IMR-90 (cell line): ENCODE measurements at regions not wholly inside any gene's neighbourhood (a gene's known extent, or its start where the extent isn't known, plus 50 kb on each side); places are given as distances from the start of the nearest gene placed in this dataset.

Experiments used
- ATAC-seq: fragments of 200-7000 bp; cut with Tn5 transposase; 2 replicates; pipeline ENCODE4 v1.9.1; 2020; ENCODE audit warnings: low read depth, mild to moderate bottlenecking, moderate library complexity
- BruUV-seq: library from RNA; stranded (reverse); fragments of 400-500 nt; replicated peaks from 2 replicates; lab custom pipeline; 2021; lab: Mats Ljungman, UMichigan
- CTCF ChIA-PET: fragments of 300-600 bp; formaldehyde crosslinking; extraction: SDS; loops from one replicate; lab custom pipeline; 2021; ENCODE audit warnings: antibody characterized with exemption; lab: Yijun Ruan, JAX
- POLR2A ChIA-PET: fragments of 300-600 bp; sonication (Branson Sonifier 250); formaldehyde crosslinking; loops from one replicate; lab custom pipeline; 2022; ENCODE audit warnings: antibody characterized with exemption; ENCODE audit not compliant: unreplicated experiment; lab: Charles Lee
- DNase-seq: peaks from one replicate; pipeline ENCODE4 v3.0.0; 2013
- H2AFZ ChIP-seq: replicated peaks from 2 replicates; pipeline ENCODE3; 2013; ENCODE audit warnings: low read length, mild to moderate bottlenecking; ENCODE audit not compliant: poor library complexity
- H2AK5ac ChIP-seq: 2 replicates; pipeline ENCODE4 v1.6.1; 2013; ENCODE audit warnings: low read depth, low read length, inconsistent platforms
- H2AK9ac ChIP-seq: replicated peaks from 2 replicates; pipeline ENCODE3; 2013; ENCODE audit warnings: mild to moderate bottlenecking, low read depth, low read length, moderate library complexity; ENCODE audit not compliant: poor library complexity
- H2BK120ac ChIP-seq: 2 replicates; pipeline ENCODE4 v1.6.1; 2013; ENCODE audit warnings: low read depth, low read length, inconsistent platforms
- H2BK15ac ChIP-seq: 3 replicates; pipeline ENCODE4 v1.6.1; 2013; ENCODE audit warnings: low read depth, low read length, inconsistent platforms
- H2BK20ac ChIP-seq: 2 replicates; pipeline ENCODE4 v1.6.1; 2013; ENCODE audit warnings: low read depth, mild to moderate bottlenecking, inconsistent platforms, low read length, moderate library complexity
- H2BK5ac ChIP-seq: 2 replicates; pipeline ENCODE4 v1.6.1; 2013; ENCODE audit warnings: mild to moderate bottlenecking, low read depth, low read length, inconsistent platforms; ENCODE audit not compliant: poor library complexity, severe bottlenecking
- H3K14ac ChIP-seq: replicated peaks from 2 replicates; pipeline ENCODE4 v1.6.1; 2013; ENCODE audit warnings: low read depth, low read length, inconsistent platforms
- H3K18ac ChIP-seq: 2 replicates; pipeline ENCODE4 v1.6.1; 2013; ENCODE audit warnings: low read depth, low read length, control low read depth
- H3K23ac ChIP-seq: 2 replicates; pipeline ENCODE4 v1.6.1; 2013; ENCODE audit warnings: low read depth, low read length, inconsistent platforms
- H3K27ac ChIP-seq: 2 replicates; pipeline ENCODE4 v1.5.1; 2013; ENCODE audit warnings: mild to moderate bottlenecking, control low read depth, low read length; ENCODE audit not compliant: insufficient read depth
- H3K27me3 ChIP-seq: 2 replicates; pipeline ENCODE4 v1.6.1; 2013; ENCODE audit warnings: low read length; ENCODE audit not compliant: control insufficient read depth, insufficient read depth
- H3K36me3 ChIP-seq: 2 replicates; pipeline ENCODE4 v1.6.1; 2013; ENCODE audit warnings: low read length, mixed read lengths; ENCODE audit not compliant: control insufficient read depth, insufficient read depth
- H3K4ac ChIP-seq: 2 replicates; pipeline ENCODE4 v1.6.1; 2013; ENCODE audit warnings: low read depth, low read length, inconsistent platforms
- H3K4me1 ChIP-seq: 2 replicates; pipeline ENCODE4 v1.6.1; 2013; ENCODE audit warnings: low read length, mixed read lengths; ENCODE audit not compliant: control insufficient read depth, insufficient read depth
- H3K4me2 ChIP-seq: 2 replicates; pipeline ENCODE4 v1.6.1; 2013; ENCODE audit warnings: low read depth, mild to moderate bottlenecking, control low read depth, low read length, moderate library complexity
- H3K4me3 ChIP-seq: 2 replicates; pipeline ENCODE4 v1.5.1; 2013; ENCODE audit warnings: low read depth, mild to moderate bottlenecking, control low read depth, low read length, moderate library complexity; ENCODE audit not compliant: insufficient read depth
- H3K56ac ChIP-seq: 2 replicates; pipeline ENCODE4 v1.6.1; 2013; ENCODE audit warnings: low read length, inconsistent platforms; ENCODE audit not compliant: insufficient read depth; ENCODE audit errors: extremely low read depth
- H3K79me1 ChIP-seq, 2 experiments: 2 replicates each; pipeline ENCODE4 v1.6.1; 2013; ENCODE audit warnings: low read length in 2 of 2, inconsistent platforms in 1 of 2, low read depth in 1 of 2
- H3K9ac ChIP-seq: 2 replicates; pipeline ENCODE4 v1.6.1; 2013; ENCODE audit warnings: low read depth, low read length, control low read depth
- H3K9me1 ChIP-seq: 2 replicates; pipeline ENCODE4 v1.6.1; 2013; ENCODE audit warnings: low read length, inconsistent platforms; ENCODE audit not compliant: insufficient read depth
- H3K9me3 ChIP-seq: 2 replicates; pipeline ENCODE4 v1.6.1; 2013; ENCODE audit warnings: low read length; ENCODE audit not compliant: control insufficient read depth, insufficient read depth
- H4K20me1 ChIP-seq: 2 replicates; pipeline ENCODE4 v1.6.1; 2013; ENCODE audit warnings: low read length, inconsistent platforms; ENCODE audit not compliant: insufficient read depth
- H4K5ac ChIP-seq: 2 replicates; pipeline ENCODE4 v1.6.1; 2013; ENCODE audit warnings: mild to moderate bottlenecking, low read depth, low read length, control low read depth
- H4K8ac ChIP-seq, 2 experiments: 2 replicates each; pipeline ENCODE4 v1.6.1; 2013; ENCODE audit warnings: low read depth in 2 of 2, low read length in 2 of 2, control low read depth in 1 of 2, inconsistent platforms in 1 of 2
- H4K91ac ChIP-seq: 2 replicates; pipeline ENCODE4 v1.6.1; 2013; ENCODE audit warnings: low read depth, low read length, inconsistent platforms; ENCODE audit not compliant: insufficient read depth
- CEBPB ChIP-seq: IDR thresholded peaks from 2 replicates; pipeline ENCODE4 v1.6.1; 2012; ENCODE audit warnings: low read depth, low read length, improper control_type of control experiment
- CTCF ChIP-seq: conservative IDR thresholded peaks from 2 replicates; pipeline ENCODE4 v1.5.1; 2012; ENCODE audit warnings: mild to moderate bottlenecking, low read depth, low read length, improper control_type of control experiment
- MAFK ChIP-seq: IDR thresholded peaks from 2 replicates; pipeline ENCODE4 v1.6.1; 2012; ENCODE audit warnings: low read depth, low read length, improper control_type of control experiment
- MXI1 ChIP-seq: IDR thresholded peaks from 2 replicates; pipeline ENCODE4 v1.6.1; 2012; ENCODE audit warnings: low read depth, mild to moderate bottlenecking, low read length, moderate library complexity, borderline replicate concordance
- POLR2A ChIP-seq: IDR thresholded peaks from 2 replicates; pipeline ENCODE4 v1.6.1; 2012; ENCODE audit warnings: mild to moderate bottlenecking, low read depth, low read length
- RAD21 ChIP-seq: IDR thresholded peaks from 2 replicates; pipeline ENCODE4 v1.6.1; 2012; ENCODE audit warnings: low read length, improper control_type of control experiment
- RFX5 ChIP-seq: IDR thresholded peaks from 2 replicates; pipeline ENCODE4 v1.8.0; 2012; ENCODE audit warnings: low read depth, mild to moderate bottlenecking, low read length, moderate library complexity
- WGBS, 2 experiments: methylation state at CpG; one replicate each; pipeline versions ENCODE4 v1.1.5 to v1.1.7; 2013; ENCODE audit warnings: missing lambda C conversion rate in 2 of 2; ENCODE audit not compliant: insufficient read length in 1 of 2; ENCODE audit errors: extremely low coverage in 2 of 2; 5-methylcytosine and 5-hydroxymethylcytosine counted together
- dilution Hi-C: fragments of 300-500 bp; cut with HindIII; formaldehyde crosslinking; loops from one replicate; pipeline ENCODE4 v1.14.3; 2018; ENCODE audit warnings: low sequenced_read_pairs; ENCODE audit not compliant: unreplicated experiment
- in situ Hi-C: fragments of 300-500 bp; cut with MboI; formaldehyde crosslinking; loops from 3 replicates; pipeline ENCODE4 v1.14.3; 2019; ENCODE audit warnings: low sequenced_read_pairs, inconsistent platforms, mixed read lengths
- intact Hi-C: fragments of 100-400 bp; cut with micrococcal nuclease; formaldehyde crosslinking; loops from 2 replicates; pipeline ENCODE4 v1.10.0; 2022
- TF ChIP-seq, protein P1 (sequence below): fragments of 150-350 bp; IDR thresholded peaks from 2 replicates; pipeline ENCODE4 v1.6.1; 2016; ENCODE audit warnings: low read depth, mild to moderate bottlenecking, low read length, moderate library complexity, borderline replicate concordance
- TF ChIP-seq, protein P2 (sequence below): fragments of 150-350 bp; IDR thresholded peaks from 2 replicates; pipeline ENCODE4 v1.6.1; 2017; ENCODE audit warnings: mild to moderate bottlenecking, antibody characterized with exemption, low read length, low read depth

DNA sequence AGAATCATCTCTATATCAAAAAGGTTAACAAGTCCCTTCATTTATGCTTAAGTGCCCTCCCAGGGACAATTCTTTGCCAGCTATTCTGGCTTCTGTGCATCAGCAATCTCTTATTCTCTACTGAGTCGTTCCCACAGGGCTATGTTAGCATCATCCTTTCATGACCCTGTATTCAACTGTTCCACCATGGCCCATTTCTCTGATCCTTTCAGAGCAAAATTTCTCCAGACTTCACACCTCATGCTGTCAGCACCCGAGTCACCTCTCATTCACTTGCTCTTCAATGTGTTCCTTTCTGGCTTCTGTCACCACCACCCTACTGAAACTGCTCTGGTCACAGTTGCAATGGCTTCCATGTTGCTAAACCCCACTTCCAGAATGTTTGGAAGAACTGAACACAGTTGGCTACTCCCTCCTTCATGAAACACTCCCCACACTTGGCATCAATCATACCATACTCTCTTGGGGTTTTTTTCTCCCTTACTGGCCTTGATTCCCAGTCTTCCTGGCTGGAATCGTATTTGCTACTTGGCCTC is 159.5 kb upstream of the HMGA2 start:
- in situ Hi-C loops = no loop called here
- CTCF ChIA-PET = no interaction called here

More for the DNA sequence above, 159.5 kb upstream of the HMGA2 start:
- Histone ChIP-seq H2BK5ac (peak overlapping the region; percentile 88), H3K79me1 (peaks cover 1 to 21% of the 10 kb centered on the region in 2 experiments; a peak in 2 of 4 replicates), H3K56ac (no peak overlapping the region), H3K4ac (peak overlapping the region; percentile 84), H4K91ac (peak overlapping the region; percentile 9), H2BK20ac (peak overlapping the region; percentile 85; the same call in 1 of the 2 replicates), H2AFZ (no peak overlapping the region), H4K8ac (peak overlapping the region; percentile 27 to 79; a peak in 3 of 4 replicates), H3K9ac (no peak overlapping the region), H3K9me3 (no peaks in the 10 kb centered on the region), H3K23ac (no peak overlapping the region), H3K14ac (peak overlapping the region; percentile 54), H4K5ac (peak overlapping the region; percentile 3; the same call in 1 of the 2 replicates), H3K4me1 (peaks cover 14% of the 10 kb centered on the region; the same call in 1 of the 2 replicates), H3K4me2 (no peak overlapping the region), H3K9me1 (peaks cover 13% of the 10 kb centered on the region), H2AK9ac (no peak overlapping the region), H3K18ac (peak overlapping the region; percentile 88; the same call in 1 of the 2 replicates), H2AK5ac (peak overlapping the region; percentile 94), H2BK15ac (peak overlapping the region; percentile 79; the same call in 2 of the 3 replicates), H2BK120ac (peak overlapping the region; percentile 84), H3K27me3 (no peaks in the 10 kb centered on the region), H3K4me3 (no peak overlapping the region), H4K20me1 (no peaks in the 10 kb centered on the region), H3K36me3 (no peaks in the 10 kb centered on the region), H3K27ac (no peak overlapping the region)
- dilution Hi-C loops (no loop called here), intact Hi-C loops (no loop called here)
- DNase-seq (no peak), ATAC-seq (no peak)
- TF ChIP-seq CTCF (no peak), POLR2A (no peak), MXI1 (no peak), MAFK (no peak), RAD21 (no peak), RFX5 (no peak), CEBPB (no peak)
- TF ChIP-seq, protein P1, sequence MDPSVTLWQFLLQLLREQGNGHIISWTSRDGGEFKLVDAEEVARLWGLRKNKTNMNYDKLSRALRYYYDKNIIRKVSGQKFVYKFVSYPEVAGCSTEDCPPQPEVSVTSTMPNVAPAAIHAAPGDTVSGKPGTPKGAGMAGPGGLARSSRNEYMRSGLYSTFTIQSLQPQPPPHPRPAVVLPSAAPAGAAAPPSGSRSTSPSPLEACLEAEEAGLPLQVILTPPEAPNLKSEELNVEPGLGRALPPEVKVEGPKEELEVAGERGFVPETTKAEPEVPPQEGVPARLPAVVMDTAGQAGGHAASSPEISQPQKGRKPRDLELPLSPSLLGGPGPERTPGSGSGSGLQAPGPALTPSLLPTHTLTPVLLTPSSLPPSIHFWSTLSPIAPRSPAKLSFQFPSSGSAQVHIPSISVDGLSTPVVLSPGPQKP = no peak
- TF ChIP-seq, protein P2, sequence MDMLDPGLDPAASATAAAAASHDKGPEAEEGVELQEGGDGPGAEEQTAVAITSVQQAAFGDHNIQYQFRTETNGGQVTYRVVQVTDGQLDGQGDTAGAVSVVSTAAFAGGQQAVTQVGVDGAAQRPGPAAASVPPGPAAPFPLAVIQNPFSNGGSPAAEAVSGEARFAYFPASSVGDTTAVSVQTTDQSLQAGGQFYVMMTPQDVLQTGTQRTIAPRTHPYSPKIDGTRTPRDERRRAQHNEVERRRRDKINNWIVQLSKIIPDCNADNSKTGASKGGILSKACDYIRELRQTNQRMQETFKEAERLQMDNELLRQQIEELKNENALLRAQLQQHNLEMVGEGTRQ = no peak
- no TSS peak for BruUV-seq
- WGBS, 2 experiments = 95% methylated on average over 2 of the region's 3 CpGs; no CpG with 5 or more reads in 1 of the 2 experiments
- POLR2A ChIA-PET = no interaction called here
